Chondrocyte (in vitro differentiated cells): ENCODE measurements at regions not wholly inside any gene's neighbourhood (a gene's known extent, or its start where the extent isn't known, plus 50 kb on each side); places are given as distances from the start of the nearest gene placed in this dataset.

Source experiments
- DNase-seq: peaks from one replicate; pipeline ENCODE4 v3.0.0; 2021; ENCODE audit warnings: mixed read lengths, low spot score
- H3K27ac Mint-ChIP-seq: one replicate; pipeline ENCODE4 v1.8.0; 2021; ENCODE audit warnings: mild to moderate bottlenecking, moderate library complexity, mixed read lengths; ENCODE audit not compliant: unreplicated experiment
- H3K27me3 Mint-ChIP-seq: 2 replicates; pipeline ENCODE4 v1.8.0; 2021; ENCODE audit warnings: low read depth, mixed read lengths
- H3K36me3 Mint-ChIP-seq: 2 replicates; pipeline ENCODE4 v1.8.0; 2021; ENCODE audit warnings: low read depth, mixed read lengths
- H3K4me1 Mint-ChIP-seq: 2 replicates; pipeline ENCODE4 v1.8.0; 2021; ENCODE audit warnings: low read depth, mild to moderate bottlenecking, mixed read lengths
- H3K4me3 Mint-ChIP-seq: one replicate; pipeline ENCODE4 v1.8.0; 2021; ENCODE audit warnings: mild to moderate bottlenecking, moderate library complexity, mixed read lengths; ENCODE audit not compliant: unreplicated experiment
- H3K9me3 Mint-ChIP-seq: 2 replicates; pipeline ENCODE4 v1.8.0; 2021; ENCODE audit warnings: low read depth, mixed read lengths
- CTCF ChIP-seq: fragments of 200-600 bp; sonication (generic); IDR thresholded peaks from 2 replicates; pipeline ENCODE4 v1.5.0; 2021; ENCODE audit warnings: antibody characterized with exemption, mild to moderate bottlenecking, moderate library complexity

- no peak overlapping the region for H3K4me3 Mint-ChIP-seq
- peaks cover 4% of the 10 kb centered on the region for H3K4me1 Mint-ChIP-seq
- no peaks in the 10 kb centered on the region for H3K27me3 Mint-ChIP-seq
- peaks cover 17% of the 10 kb centered on the region for H3K36me3 Mint-ChIP-seq
- H3K9me3 Mint-ChIP-seq = peaks cover 31% of the 10 kb centered on the region
- no peak for TF ChIP-seq CTCF
- H3K27ac Mint-ChIP-seq = no peak overlapping the region
- no peak for DNase-seq
These were observed 347.4 kb upstream of the PRICKLE1 start for GRCh38 chr12:42936991-42937390.

- no peak for DNase-seq
- Mint-ChIP-seq H3K27me3 (no peaks in the 10 kb centered on the region), H3K4me1 (peaks cover 4% of the 10 kb centered on the region), H3K36me3 (peaks cover 10% of the 10 kb centered on the region), H3K4me3 (no peak overlapping the region), H3K27ac (no peak overlapping the region), H3K9me3 (peaks cover 23% of the 10 kb centered on the region)
- no peak for TF ChIP-seq CTCF
These were observed 346.7 kb upstream of the PRICKLE1 start for GRCh38 chr12:42936260-42936659.

GRCh38 chr12:42935756-42936155, 346.2 kb upstream of the PRICKLE1 start:
- no peak for DNase-seq

GRCh38 chr12:42935090-42935489, 345.5 kb upstream of the PRICKLE1 start:
- Mint-ChIP-seq H3K27ac (no peak overlapping the region), H3K27me3 (no peaks in the 10 kb centered on the region)
- no peak for TF ChIP-seq CTCF

More at GRCh38 chr12:42935756-42936155, 346.2 kb upstream of the PRICKLE1 start:
- TF ChIP-seq CTCF = no peak
- Mint-ChIP-seq H3K27me3 (no peaks in the 10 kb centered on the region), H3K27ac (no peak overlapping the region), H3K4me1 (peaks cover 4% of the 10 kb centered on the region), H3K36me3 (peaks cover 7% of the 10 kb centered on the region), H3K9me3 (peaks cover 18% of the 10 kb centered on the region), H3K4me3 (no peak overlapping the region)

GRCh38 chr12:42933461-42934081, 344.0 kb upstream of the PRICKLE1 start:
- peaks cover 4% of the 10 kb centered on the region for H3K4me1 Mint-ChIP-seq
- no peak for DNase-seq

More at GRCh38 chr12:42935090-42935489, 345.5 kb upstream of the PRICKLE1 start:
- Mint-ChIP-seq H3K4me1 (peaks cover 4% of the 10 kb centered on the region), H3K4me3 (no peak overlapping the region), H3K9me3 (peaks cover 13% of the 10 kb centered on the region), H3K36me3 (peaks cover 3% of the 10 kb centered on the region)
- no peak for DNase-seq

More at GRCh38 chr12:42933461-42934081, 344.0 kb upstream of the PRICKLE1 start:
- Mint-ChIP-seq H3K36me3 (no peaks in the 10 kb centered on the region), H3K9me3 (peaks cover under 1% of the 10 kb centered on the region), H3K4me3 (no peak overlapping the region), H3K27me3 (no peaks in the 10 kb centered on the region), H3K27ac (no peak overlapping the region)
- no peak for TF ChIP-seq CTCF
